Stimulated activated naive CD4-positive, alpha-beta T cell (primary cell): ENCODE measurements at regions not wholly inside any gene's neighbourhood (a gene's known extent, or its start where the extent isn't known, plus 50 kb on each side); places are given as distances from the start of the nearest gene placed in this dataset.

Experiments used
- DNase-seq, 6 experiments: peaks; one replicate each; lab custom pipeline; 2025; lab: John Stamatoyannopoulos, UW

GRCh38 chr11:116642481-116642880, 130.3 kb downstream of the BUD13 start:
- no peak for DNase-seq

DNA sequence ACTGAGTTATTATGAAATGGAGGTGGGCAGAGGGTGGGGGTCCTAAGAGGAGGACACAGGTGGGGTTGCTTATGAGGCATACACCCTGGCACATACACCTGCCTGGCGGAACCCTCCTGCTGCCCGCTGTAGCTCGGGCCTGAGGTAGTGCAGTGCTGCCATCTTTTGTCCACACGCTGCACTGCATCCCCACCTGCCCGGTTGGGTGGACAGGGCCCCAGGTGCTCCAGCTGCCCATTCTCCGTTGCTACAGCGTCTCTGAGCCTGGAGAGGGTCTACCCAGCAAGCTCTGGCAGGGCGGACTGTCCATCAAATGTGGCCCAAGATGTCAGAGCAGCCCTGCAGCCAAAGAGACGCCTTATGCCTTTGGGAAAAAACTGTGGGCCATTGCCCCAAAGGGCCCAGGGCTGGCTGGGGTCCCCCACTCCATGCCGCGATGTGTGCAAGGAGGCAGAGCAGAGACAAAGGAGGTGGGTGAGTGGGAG, 131.2 kb downstream of the BUD13 start:
- DNase-seq: no peak

GRCh38 chr11:116640641-116641402, 132.0 kb downstream of the BUD13 start:
- no peak for DNase-seq

DNA sequence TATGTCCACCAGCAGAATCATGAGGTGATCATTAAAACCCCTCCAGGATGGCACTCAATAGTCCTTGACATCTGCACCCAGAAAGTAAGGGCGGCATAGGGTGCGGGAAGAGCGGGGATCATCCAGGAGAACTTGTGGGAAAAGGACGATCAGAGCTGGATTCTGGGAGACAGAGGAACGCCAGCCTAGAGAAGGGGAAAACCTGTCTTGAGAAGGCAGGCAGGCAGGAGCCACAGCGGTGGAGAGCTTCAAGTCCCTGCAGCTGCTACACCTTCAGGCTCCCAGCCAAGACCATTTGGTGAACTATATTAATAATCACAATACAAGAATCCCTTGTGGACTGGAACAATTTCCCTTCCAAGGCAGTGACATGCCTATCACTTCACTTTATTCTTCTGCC, 134.3 kb downstream of the BUD13 start:
- no peak for DNase-seq

DNA sequence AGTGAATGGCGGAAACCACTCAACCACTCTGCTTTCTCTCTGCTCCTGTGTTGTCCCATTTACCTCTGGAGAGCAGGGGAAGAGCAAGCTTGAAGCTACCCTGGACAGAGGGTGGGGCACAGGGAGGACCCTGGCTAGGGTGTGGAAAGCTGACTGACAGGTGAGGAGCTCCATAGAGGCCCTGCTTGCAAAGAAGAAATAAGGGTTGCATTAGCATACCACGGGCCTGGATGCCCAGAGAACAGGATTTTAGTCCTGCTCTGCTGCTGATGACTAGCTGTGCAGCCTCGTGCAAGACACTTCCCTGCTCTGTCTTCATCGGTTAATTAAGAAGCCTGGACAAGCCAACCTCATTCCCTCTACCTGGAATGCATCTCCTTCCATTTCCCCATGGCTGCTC, 135.0 kb downstream of the BUD13 start:
- no peak for DNase-seq

- no peak for DNase-seq
Measured at GRCh38 chr11:116636341-116636929, 136.4 kb downstream of the BUD13 start.

GRCh38 chr11:116631201-116631600, 141.6 kb downstream of the BUD13 start:
- DNase-seq: no peak

DNA sequence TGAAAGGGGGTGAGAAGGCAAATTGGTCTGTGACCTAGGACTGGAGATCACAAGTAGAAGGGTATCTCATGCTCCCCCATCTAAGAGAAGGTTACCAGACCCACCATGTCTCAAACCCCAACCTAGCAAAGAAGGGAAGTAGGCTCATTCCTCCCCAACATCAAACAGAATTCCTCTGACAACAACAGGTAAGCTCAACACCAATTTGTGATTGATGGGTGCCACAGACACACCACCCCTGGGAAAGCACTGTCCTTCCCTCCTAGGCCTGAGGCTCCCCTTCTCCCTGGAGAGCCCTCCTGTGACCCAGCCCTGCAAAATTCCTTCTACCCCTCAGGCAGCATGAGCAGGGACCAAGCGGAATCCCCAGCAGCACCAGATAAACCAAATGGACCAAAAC, 154.3 kb downstream of the BUD13 start:
- DNase-seq: no peak

- DNase-seq: no peak
Measured at GRCh38 chr11:116615211-116615865, 157.4 kb downstream of the BUD13 start.

GRCh38 chr11:116614306-116615210, 158.2 kb downstream of the BUD13 start:
- DNase-seq: no peak

DNA sequence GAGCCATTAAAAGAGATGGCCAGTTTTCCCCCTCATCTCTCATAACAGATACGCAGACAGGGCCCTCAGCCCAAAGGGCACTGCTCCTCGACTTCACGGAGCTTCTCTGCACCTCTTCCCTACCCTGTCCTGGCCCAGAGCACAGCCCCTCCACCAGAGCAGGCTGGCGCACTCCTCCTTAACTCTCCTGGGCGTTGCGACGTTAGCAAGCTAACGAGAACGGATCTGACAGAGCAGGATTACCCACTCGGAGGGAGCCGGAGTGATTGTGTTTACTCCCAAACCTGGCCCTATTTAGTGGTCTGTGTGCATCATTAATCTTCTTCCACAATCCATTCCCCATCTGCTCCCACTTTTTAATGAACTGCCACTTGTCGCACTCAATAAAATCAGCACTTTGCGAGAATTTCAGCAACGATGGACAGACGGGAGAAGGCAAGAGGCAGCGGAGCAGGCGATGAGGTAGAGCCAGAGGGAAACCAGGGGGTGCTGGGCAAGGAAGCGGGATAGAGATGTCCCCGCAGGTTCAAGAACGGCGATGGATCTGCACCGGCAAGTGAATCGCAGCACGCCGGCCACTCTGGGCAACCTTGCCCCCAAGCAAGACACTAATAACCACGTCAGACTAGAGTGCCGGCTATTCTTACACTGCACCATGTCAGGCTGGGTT, 159.4 kb downstream of the BUD13 start:
- no peak for DNase-seq

- DNase-seq: no peak
Measured at GRCh38 chr11:116611998-116612620, 160.7 kb downstream of the BUD13 start.

DNA sequence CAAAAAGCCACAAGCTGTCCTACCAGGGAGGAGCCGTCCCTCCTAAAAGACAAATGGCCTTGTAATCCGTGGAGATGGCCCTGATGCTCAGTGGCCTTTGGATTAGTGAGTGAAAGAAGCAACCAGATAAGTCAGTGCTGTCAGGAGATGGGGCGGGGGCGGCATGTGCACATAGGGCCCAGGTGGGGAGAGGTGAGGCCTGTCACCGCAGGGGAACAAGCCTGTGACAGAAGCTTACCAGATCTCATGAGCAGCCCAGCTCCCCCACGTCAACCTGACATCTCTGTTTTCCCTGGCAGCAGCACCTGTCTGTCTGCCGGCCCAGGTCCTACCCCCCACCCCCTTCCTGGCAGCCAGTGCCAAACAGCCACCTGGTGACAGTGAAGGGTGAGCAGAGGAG, 162.6 kb downstream of the BUD13 start:
- no peak for DNase-seq

DNA sequence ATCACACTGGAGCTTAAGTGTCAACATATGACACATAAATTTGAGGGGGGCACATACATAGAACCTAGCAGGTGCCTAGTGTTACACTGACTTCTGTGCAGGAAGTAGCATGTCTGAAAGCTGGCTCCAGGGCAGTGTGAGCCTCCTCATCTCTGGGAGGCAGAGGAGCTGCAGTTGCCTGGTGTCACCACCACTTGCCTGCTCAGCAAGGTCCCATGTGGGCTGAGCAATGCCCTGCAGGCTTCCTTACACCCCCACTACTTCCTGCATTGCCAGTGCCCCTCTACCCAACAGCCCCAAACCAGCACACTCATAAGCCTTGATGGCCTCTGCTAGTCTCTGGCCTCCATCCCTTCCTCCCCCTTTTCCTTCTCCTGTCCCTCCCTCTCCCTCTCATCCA, 165.8 kb downstream of the BUD13 start:
- no peak for DNase-seq

DNA sequence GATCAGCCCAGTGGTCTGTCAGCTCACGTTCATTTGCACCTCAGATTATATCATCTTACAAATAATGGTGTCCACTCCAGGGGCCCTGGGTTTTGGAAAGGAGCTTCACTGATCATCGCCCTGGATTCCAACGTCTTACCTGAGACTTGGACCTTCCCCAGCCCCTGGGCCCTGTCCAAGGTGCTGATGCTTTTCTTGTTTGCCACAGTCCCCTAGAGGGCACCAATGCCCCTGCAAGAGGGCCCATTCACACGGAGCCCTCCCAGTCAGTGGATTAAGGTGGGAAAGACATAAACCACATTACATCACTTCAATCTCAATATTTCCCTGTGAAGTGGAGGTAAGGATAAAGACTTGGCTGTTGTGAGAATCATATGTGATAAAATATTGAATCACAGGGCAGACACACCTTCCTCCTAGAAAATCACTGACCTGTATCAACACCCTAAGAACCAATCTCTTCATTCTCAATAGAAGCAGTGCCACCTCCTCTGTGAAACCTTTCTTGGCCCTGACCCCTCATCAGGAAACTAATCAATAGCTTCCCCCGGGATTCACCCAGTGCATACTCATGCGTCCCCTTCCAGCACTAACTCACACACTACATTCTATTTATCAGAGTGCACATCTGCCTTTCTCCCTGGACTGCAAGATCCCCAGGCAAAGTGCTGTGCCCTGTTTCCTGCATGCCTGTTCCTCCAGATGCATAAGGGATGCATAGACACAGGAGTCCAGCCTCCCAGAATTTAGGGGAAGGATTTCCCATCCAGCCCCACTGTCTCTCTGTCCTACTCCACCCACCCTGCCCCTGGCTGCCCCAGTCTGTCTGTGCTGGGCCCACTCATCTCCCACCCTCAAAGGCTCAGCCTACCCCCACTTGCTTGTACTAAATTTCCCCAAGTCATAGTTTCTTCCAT, 167.0 kb downstream of the BUD13 start:
- DNase-seq: no peak

DNA sequence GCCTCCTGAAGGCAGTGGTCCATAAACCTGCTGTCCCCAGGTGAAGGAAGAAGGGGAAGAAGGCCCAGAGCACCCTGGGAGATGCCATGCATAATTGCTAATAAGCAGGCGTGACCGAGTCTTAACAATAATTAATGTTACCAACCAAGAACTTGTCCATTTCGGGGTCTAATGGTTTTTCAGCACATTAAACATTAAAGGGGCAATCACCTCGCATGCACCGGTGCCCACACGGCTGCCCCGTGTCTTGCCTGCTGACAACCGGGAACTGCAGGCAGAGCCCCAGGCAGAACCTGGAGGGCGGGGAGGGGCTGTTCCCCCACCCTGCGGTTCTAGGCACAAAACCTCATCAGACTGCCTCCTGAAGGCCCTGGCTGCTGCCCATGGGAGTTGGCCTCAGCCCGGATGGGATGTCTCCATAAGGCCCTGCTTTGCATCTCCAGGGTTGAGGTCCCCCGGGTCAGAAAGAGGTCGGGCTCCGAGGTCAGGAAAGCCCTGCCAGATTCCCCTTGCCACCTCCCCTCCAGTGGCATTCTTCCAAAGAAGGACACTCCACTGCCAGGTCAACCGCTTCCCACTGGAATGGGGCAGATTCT, 169.0 kb downstream of the BUD13 start:
- DNase-seq: no peak

DNA sequence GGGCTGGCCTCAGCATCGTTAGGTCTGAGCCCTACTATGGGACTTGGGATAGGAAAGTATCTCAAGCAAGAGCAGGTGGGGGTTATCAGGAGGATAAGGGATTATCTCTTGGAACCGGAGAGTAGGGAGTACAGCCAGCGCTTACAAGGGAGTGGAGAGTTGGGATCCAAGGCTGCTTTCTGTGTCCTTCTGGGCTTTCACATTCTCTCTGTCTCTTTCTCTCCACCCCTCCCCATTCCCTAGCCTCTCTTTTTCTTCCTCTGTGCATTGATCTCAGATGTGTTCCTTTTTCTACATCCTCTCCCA, 170.2 kb downstream of the BUD13 start:
- no peak for DNase-seq

GRCh38 chr11:116601814-116602636, 170.8 kb downstream of the BUD13 start:
- DNase-seq: no peak

- no peak for DNase-seq
Measured at GRCh38 chr11:116600930-116601329, 171.9 kb downstream of the BUD13 start.
